Neural progenitor cell (in vitro differentiated cells): ENCODE measurements at regions not wholly inside any gene's neighbourhood (a gene's known extent, or its start where the extent isn't known, plus 50 kb on each side); places are given as distances from the start of the nearest gene placed in this dataset.

Experiments
- DNase-seq: peaks from one replicate; pipeline ENCODE4 v3.0.0-alpha.2; 2016; ENCODE audit warnings: low spot score
- H2AFZ ChIP-seq: fragments of 200-600 bp; sonication (generic); replicated peaks from 2 replicates; pipeline ENCODE4 v1.6.1; 2016; ENCODE audit warnings: antibody characterized with exemption
- H3F3A ChIP-seq: fragments of 200-600 bp; sonication (generic); 2 replicates; pipeline ENCODE4 v1.6.1; 2016; ENCODE audit warnings: antibody characterized with exemption, low read depth
- H3K27ac ChIP-seq: fragments of 200-600 bp; sonication (generic); 2 replicates; pipeline ENCODE4 v1.5.1; 2016; ENCODE audit warnings: mild to moderate bottlenecking
- H3K27me3 ChIP-seq: fragments of 200-600 bp; sonication (generic); 2 replicates; pipeline ENCODE4 v1.6.1; 2016; ENCODE audit warnings: mild to moderate bottlenecking, moderate library complexity
- H3K36me3 ChIP-seq: fragments of 200-600 bp; sonication (generic); 2 replicates; pipeline ENCODE4 v1.5.1; 2016
- H3K4me1 ChIP-seq: fragments of 200-600 bp; sonication (generic); 2 replicates; pipeline ENCODE4 v1.6.1; 2016; ENCODE audit warnings: mixed run types
- H3K4me2 ChIP-seq: fragments of 200-600 bp; sonication (generic); 2 replicates; pipeline ENCODE4 v1.6.1; 2016
- H3K4me3 ChIP-seq: fragments of 200-600 bp; sonication (generic); 2 replicates; pipeline ENCODE4 v1.5.1; 2016
- H3K79me2 ChIP-seq: fragments of 200-600 bp; sonication (generic); 2 replicates; pipeline ENCODE4 v1.6.1; 2016; ENCODE audit warnings: low read depth
- H3K9ac ChIP-seq: fragments of 200-600 bp; sonication (generic); 2 replicates; pipeline ENCODE4 v1.6.1; 2016
- H3K9me3 ChIP-seq: fragments of 200-600 bp; sonication (generic); 2 replicates; pipeline ENCODE4 v1.5.1; 2016; ENCODE audit warnings: low read depth
- H4K20me1 ChIP-seq: fragments of 200-600 bp; sonication (generic); 2 replicates; pipeline ENCODE4 v1.6.1; 2016; ENCODE audit warnings: low read depth
- H3K27ac Mint-ChIP-seq: 3 replicates; pipeline ENCODE4 v1.8.0; 2021; ENCODE audit warnings: mixed read lengths
- H3K27me3 Mint-ChIP-seq: 2 replicates; pipeline ENCODE4 v1.8.0; 2022; ENCODE audit warnings: low read depth, mild to moderate bottlenecking, inconsistent platforms, moderate library complexity, mixed read lengths; ENCODE audit not compliant: insufficient read depth
- H3K36me3 Mint-ChIP-seq: 3 replicates; pipeline ENCODE4 v1.8.0; 2021; ENCODE audit warnings: mixed read lengths
- H3K4me1 Mint-ChIP-seq: 3 replicates; pipeline ENCODE4 v1.8.0; 2021; ENCODE audit warnings: mixed read lengths
- H3K4me3 Mint-ChIP-seq: 3 replicates; pipeline ENCODE4 v1.8.0; 2021; ENCODE audit warnings: mild to moderate bottlenecking, moderate library complexity, mixed read lengths
- H3K9me3 Mint-ChIP-seq: 3 replicates; pipeline ENCODE4 v1.8.0; 2020; ENCODE audit warnings: mixed read lengths
- EZH2 ChIP-seq: fragments of 200-600 bp; sonication (generic); IDR thresholded peaks from 2 replicates; pipeline ENCODE4 v1.6.1; 2017; ENCODE audit warnings: antibody characterized with exemption, mild to moderate bottlenecking, moderate library complexity
- EZH2phosphoT487 ChIP-seq: fragments of 200-600 bp; sonication (generic); IDR thresholded peaks from 2 replicates; pipeline ENCODE4 v1.6.1; 2017; ENCODE audit warnings: antibody characterized with exemption
- TF ChIP-seq, protein P1 (sequence below): fragments of 200-600 bp; sonication (generic); IDR thresholded peaks from 2 replicates; pipeline ENCODE4 v1.5.1; 2017; ENCODE audit warnings: antibody characterized with exemption, mild to moderate bottlenecking

DNA sequence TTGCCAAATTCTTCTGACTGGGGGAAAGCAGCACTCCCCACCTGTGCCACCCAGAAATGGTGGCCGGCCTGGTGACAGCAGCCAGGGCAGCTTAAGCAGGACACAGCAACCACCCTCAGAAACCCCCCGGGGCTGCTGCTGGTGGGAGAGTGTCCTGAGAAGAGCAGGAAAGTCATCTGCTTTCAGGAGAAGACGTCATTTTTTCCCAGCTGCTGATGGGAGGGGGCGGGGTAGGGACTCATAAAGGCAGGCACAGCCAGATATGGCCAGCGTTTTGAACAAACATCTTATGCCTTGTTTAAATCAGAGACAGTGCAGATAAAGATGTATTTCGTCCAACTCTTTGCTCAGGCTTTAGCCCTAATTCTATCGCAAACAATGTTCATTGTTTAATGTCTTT lies 139.5 kb downstream of the LRRC30 start:
- Histone ChIP-seq H3K4me3 (no peak overlapping the region), H3K27me3 (no peaks in the 10 kb centered on the region), H3K36me3 (no peaks in the 10 kb centered on the region), H3K4me2 (no peak overlapping the region), H2AFZ (peak overlapping the region; percentile 68), H3K4me1 (peaks cover 5% of the 10 kb centered on the region), H3K27ac (no peak overlapping the region), H3K9ac (no peak overlapping the region), H3F3A (no peaks in the 10 kb centered on the region), H3K79me2 (no peaks in the 10 kb centered on the region), H4K20me1 (no peaks in the 10 kb centered on the region), H3K9me3 (no peaks in the 10 kb centered on the region)
- Mint-ChIP-seq H3K27ac (no peak overlapping the region), H3K36me3 (no peaks in the 10 kb centered on the region), H3K9me3 (peaks cover 2% of the 10 kb centered on the region), H3K4me3 (no peak overlapping the region), H3K4me1 (peaks cover 9% of the 10 kb centered on the region), H3K27me3 (no peaks in the 10 kb centered on the region)
- no peak for DNase-seq
- TF ChIP-seq EZH2, result no peak
- TF ChIP-seq, protein P1, sequence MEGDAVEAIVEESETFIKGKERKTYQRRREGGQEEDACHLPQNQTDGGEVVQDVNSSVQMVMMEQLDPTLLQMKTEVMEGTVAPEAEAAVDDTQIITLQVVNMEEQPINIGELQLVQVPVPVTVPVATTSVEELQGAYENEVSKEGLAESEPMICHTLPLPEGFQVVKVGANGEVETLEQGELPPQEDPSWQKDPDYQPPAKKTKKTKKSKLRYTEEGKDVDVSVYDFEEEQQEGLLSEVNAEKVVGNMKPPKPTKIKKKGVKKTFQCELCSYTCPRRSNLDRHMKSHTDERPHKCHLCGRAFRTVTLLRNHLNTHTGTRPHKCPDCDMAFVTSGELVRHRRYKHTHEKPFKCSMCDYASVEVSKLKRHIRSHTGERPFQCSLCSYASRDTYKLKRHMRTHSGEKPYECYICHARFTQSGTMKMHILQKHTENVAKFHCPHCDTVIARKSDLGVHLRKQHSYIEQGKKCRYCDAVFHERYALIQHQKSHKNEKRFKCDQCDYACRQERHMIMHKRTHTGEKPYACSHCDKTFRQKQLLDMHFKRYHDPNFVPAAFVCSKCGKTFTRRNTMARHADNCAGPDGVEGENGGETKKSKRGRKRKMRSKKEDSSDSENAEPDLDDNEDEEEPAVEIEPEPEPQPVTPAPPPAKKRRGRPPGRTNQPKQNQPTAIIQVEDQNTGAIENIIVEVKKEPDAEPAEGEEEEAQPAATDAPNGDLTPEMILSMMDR, result no peak
- TF ChIP-seq EZH2phosphoT487, result no peak

DNA sequence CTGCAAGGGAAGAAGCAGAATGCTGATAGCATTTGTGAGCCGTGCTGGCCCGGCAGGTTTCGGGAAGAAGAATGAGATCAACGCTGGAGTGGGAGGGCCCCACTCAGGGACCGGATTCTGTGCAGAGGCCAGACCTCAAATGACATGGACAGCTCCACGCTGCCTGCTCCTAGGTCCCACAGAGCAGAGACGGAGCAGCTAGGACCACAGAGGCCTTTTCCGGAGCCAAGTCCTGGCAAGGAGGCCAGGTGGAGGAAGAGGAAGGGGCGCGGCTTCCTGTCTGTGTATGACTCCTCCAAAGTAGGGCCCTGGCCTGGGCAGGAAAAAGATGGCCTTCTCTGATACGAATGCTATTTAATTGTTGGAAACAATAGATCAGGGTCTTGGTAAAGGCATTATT lies 139.9 kb downstream of the LRRC30 start:
- peaks cover 9% of the 10 kb centered on the region for H3K4me1 Mint-ChIP-seq
- Histone ChIP-seq H4K20me1 (no peaks in the 10 kb centered on the region), H3K4me1 (peaks cover 5% of the 10 kb centered on the region), H3K27me3 (no peaks in the 10 kb centered on the region), H3K27ac (no peak overlapping the region), H3K79me2 (no peaks in the 10 kb centered on the region), H2AFZ (peak overlapping the region; percentile 68), H3F3A (no peaks in the 10 kb centered on the region), H3K9ac (no peak overlapping the region), H3K4me3 (no peak overlapping the region), H3K9me3 (no peaks in the 10 kb centered on the region), H3K4me2 (no peak overlapping the region), H3K36me3 (no peaks in the 10 kb centered on the region)
- no peaks in the 10 kb centered on the region for H3K27me3 Mint-ChIP-seq
- H3K9me3 Mint-ChIP-seq, result peaks cover 2% of the 10 kb centered on the region
- H3K4me3 Mint-ChIP-seq, result no peak overlapping the region
- TF ChIP-seq EZH2phosphoT487 (no peak), EZH2 (no peak)
- TF ChIP-seq, protein P1, result no peak
- H3K27ac Mint-ChIP-seq, result no peak overlapping the region
- no peaks in the 10 kb centered on the region for H3K36me3 Mint-ChIP-seq
- no peak for DNase-seq

DNA sequence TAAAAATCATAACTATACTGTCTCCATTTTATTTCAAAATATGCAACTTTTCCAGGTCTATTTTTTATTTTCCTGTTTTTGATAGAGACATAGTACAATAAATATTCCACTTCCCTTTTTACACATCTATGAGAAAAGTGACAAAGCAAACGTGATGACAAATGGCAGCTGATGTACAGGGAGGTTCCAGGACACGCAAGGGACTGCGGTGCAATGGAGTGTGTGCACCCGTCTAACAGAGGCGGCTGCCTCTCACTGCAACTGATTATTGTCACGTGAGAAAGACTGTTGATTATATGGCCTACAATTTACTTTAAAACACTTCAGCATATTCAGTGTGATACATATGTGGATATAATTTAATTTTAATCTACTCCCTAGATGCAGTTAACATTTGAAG lies 142.6 kb downstream of the LRRC30 start:
- no peak overlapping the region for H3K4me3 ChIP-seq
- no peaks in the 10 kb centered on the region for H3K9me3 ChIP-seq
- H3K27ac ChIP-seq, result no peak overlapping the region
- H3K4me3 Mint-ChIP-seq, result no peak overlapping the region
- H3K27ac Mint-ChIP-seq, result no peak overlapping the region
- peaks cover 3% of the 10 kb centered on the region for H3K27me3 Mint-ChIP-seq
- TF ChIP-seq EZH2phosphoT487, result no peak
- TF ChIP-seq, protein P1, result no peak
- TF ChIP-seq EZH2, result no peak
- no peak overlapping the region for H2AFZ ChIP-seq
- H3K9me3 Mint-ChIP-seq, result peaks cover 19% of the 10 kb centered on the region
- no peaks in the 10 kb centered on the region for H3K27me3 ChIP-seq
- H3K9ac ChIP-seq, result no peak overlapping the region
- H3F3A ChIP-seq, result no peaks in the 10 kb centered on the region
- H3K36me3 ChIP-seq, result no peaks in the 10 kb centered on the region
- H3K4me1 ChIP-seq, result peaks cover 5% of the 10 kb centered on the region
- H3K36me3 Mint-ChIP-seq, result no peaks in the 10 kb centered on the region
- no peaks in the 10 kb centered on the region for H3K79me2 ChIP-seq
- H3K4me1 Mint-ChIP-seq, result peaks cover 9% of the 10 kb centered on the region
- H4K20me1 ChIP-seq, result no peaks in the 10 kb centered on the region
- no peak for DNase-seq
- no peak overlapping the region for H3K4me2 ChIP-seq

- Histone ChIP-seq H3K4me1 (peaks cover 13% of the 10 kb centered on the region), H3K9ac (no peak overlapping the region), H2AFZ (no peak overlapping the region), H3K36me3 (no peaks in the 10 kb centered on the region), H3K27ac (no peak overlapping the region), H3K4me3 (no peak overlapping the region), H4K20me1 (no peaks in the 10 kb centered on the region), H3K79me2 (no peaks in the 10 kb centered on the region), H3K27me3 (no peaks in the 10 kb centered on the region), H3K9me3 (no peaks in the 10 kb centered on the region), H3K4me2 (no peak overlapping the region), H3F3A (peaks cover 6% of the 10 kb centered on the region)
- Mint-ChIP-seq H3K9me3 (peaks cover 16% of the 10 kb centered on the region), H3K27ac (no peak overlapping the region), H3K4me1 (peaks cover 34% of the 10 kb centered on the region), H3K36me3 (no peaks in the 10 kb centered on the region), H3K4me3 (no peak overlapping the region), H3K27me3 (peaks cover 6% of the 10 kb centered on the region)
- no peak for DNase-seq
- no peak for TF ChIP-seq EZH2
- TF ChIP-seq, protein P1, result no peak
- no peak for TF ChIP-seq EZH2phosphoT487
Observed at GRCh38 chr18:7381307-7381706, 150.4 kb downstream of the LRRC30 start.
